ENCODE measurements at regions not wholly inside any gene's neighbourhood (a gene's known extent, or its start where the extent isn't known, plus 50 kb on each side); places are given as distances from the start of the nearest gene placed in this dataset.

- no peak for DNase-seq
Observed at GRCh38 chr14:34035177-34035933, 84.5 kb upstream of the EGLN3 start.

DNA sequence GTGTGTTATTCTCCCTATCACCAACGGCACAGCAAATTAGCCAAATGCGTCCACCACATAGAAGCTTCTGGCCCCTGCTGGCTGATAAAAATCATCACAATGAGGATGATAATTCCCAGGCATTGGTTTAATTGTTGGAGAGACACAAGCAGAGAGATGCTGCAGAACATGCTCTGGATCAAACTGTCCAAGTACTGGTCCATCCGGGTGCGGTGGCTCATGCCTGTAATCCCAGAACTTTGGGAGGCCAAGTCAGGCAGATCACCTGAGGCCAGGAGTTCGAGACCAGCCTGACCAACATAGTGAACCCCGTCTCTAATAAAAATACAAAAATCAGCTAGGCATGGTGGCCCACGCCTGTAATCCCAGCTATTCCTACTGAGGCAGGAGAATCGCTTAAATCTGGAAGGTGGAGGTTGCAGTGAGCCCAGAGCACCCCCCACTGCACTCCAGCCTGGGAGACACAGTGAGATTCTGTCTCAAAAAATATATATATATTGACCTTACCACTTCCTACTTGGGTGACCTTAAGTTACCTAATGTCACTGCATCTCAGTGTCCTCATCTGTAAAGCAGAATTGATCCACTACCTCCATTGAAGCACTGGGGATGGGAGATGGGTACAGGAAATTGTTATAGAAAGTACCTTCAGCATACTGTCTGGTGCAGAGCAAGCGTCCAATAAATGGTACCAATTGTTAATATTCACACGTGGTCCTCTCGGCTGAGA lies 83.7 kb upstream of the EGLN3 start:
- DNase-seq, result no peak

GRCh38 chr14:34032720-34033119 lies 81.8 kb upstream of the EGLN3 start:
- no peak for DNase-seq

GRCh38 chr14:34030864-34031263 lies 80.0 kb upstream of the EGLN3 start:
- no peak for DNase-seq

- DNase-seq, result no peak
Observed at GRCh38 chr14:34029921-34030334, 79.1 kb upstream of the EGLN3 start.

GRCh38 chr14:34027990-34028495 lies 77.2 kb upstream of the EGLN3 start:
- DNase-seq, result no peak

GRCh38 chr14:34027130-34027989 lies 76.5 kb upstream of the EGLN3 start:
- DNase-seq, result no peak

- DNase-seq, result no peak
Observed at GRCh38 chr14:34025325-34026017, 74.6 kb upstream of the EGLN3 start.

- no peak for DNase-seq
Observed at GRCh38 chr14:34024768-34025144, 73.9 kb upstream of the EGLN3 start.

GRCh38 chr14:34023824-34024767 lies 73.2 kb upstream of the EGLN3 start:
- no peak for DNase-seq

GRCh38 chr14:34021096-34021495 lies 70.2 kb upstream of the EGLN3 start:
- DNase-seq, result no peak

DNA sequence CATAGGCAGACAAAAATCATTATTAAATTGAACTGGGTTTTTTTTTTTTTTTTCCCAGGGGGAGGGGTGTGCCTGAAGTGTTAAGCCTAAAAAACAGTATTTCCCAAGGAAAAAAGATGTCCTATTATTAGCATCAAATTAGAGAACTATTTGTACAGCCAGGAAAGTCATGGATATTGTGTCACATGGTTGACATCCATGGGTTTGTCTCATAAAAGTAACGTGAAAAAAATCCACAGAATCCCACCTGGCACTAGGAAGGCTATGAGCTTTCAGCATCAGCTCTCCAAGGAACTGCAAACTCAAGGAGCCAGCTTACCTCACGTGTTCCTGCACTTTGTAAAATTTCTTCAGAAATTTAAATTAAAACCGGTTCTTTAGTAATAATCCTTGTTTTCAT lies 69.1 kb upstream of the EGLN3 start:
- DNase-seq, result no peak

DNA sequence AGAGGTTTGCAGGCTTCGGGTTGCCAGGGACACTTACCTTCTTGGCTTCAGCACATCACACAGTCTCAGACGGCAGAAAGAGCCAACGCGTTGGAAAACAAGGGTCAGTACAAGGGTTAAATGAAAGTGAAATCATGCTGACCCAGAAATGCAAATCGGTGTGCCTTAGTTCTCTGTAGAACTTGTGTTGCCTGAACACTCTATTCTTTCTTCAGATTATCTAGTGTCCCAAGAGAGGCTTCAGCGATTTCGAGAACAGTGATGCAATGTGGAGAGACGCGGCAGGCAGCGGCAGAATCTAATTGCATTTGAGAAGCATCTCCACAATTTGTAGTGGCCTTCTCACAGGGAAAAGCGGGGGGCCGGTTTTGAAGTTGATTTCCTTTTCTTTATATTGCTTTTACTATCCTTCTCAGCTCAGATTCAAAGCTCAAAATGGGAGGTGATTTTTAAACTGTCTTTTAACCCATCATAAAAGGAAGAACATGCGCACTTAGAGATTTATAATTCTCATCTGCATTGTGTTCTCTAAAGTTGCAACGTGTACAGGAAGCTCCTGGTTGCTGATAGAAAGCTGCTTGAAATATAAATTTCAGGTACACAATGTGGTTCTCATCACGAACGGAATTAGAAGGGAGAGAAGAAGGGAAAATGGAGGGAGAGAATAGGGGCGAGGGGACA lies 67.8 kb upstream of the EGLN3 start:
- no peak for DNase-seq

- DNase-seq, result no peak
Observed at GRCh38 chr14:34018125-34018524, 67.3 kb upstream of the EGLN3 start.

GRCh38 chr14:34015383-34015782 lies 64.5 kb upstream of the EGLN3 start:
- DNase-seq, result no peak

- DNase-seq, result no peak
Observed at GRCh38 chr14:34014936-34015335, 64.1 kb upstream of the EGLN3 start.

- no peak for DNase-seq
Observed at GRCh38 chr14:34013721-34014060, 62.8 kb upstream of the EGLN3 start.

DNA sequence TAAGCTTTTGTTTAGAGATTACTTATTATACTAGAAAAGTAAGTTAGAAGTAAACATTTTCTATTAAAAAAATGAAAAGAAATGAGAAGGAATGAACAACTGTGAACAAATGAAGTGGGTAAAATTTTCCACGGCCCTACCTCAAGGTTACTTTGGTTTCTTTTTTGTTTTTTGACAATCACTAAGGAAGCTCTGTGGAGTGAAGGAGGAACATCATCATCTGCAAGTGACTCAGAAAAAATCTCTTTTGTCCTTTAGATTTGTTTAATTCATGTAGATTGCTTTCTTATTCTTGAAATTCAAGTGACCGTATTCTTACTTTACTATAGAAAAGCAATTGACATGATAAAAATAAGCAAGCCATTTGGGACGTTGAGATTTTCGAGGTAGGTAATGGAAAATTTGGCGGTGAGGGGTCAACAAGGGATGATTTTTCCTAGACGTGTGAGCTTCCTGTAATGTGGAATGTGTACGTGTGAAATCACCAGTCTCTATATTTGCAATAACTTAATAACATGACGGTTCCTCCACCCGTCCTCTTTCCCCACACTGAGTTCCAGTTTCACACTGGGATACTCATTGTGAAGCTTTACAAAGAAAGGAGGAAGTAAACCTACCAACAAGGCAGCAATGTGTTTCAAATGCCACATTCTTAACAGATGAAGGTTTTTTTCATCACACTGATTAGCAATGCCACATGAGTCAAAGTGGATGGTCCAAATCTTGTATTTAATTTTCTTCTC lies 62.3 kb upstream of the EGLN3 start:
- no peak for DNase-seq

- no peak for DNase-seq
Observed at GRCh38 chr14:34012369-34012768, 61.5 kb upstream of the EGLN3 start.

GRCh38 chr14:34009956-34010355 lies 59.1 kb upstream of the EGLN3 start:
- no peak for DNase-seq

All from stimulated activated CD4-positive, alpha-beta T cell treated with anti-CD3 and anti-CD28 coated beads, Interleukin-1b, Interleukin-23, amount 100 ng/mL, for 48 hours (primary cell).